Uterus (tissue), 3 donors: ENCODE measurements at regions not wholly inside any gene's neighbourhood (a gene's known extent, or its start where the extent isn't known, plus 50 kb on each side); places are given as distances from the start of the nearest gene placed in this dataset.

Experiments used
- DNase-seq, 2 donors: peaks; one replicate each; pipeline ENCODE4 v3.0.0-alpha.2; 2019 to 2020
- H3K27ac ChIP-seq, 2 donors: fragments of 200-600 bp; sonication (generic); 1 replicate in 1 of 2; 2 replicates in 1 of 2; pipeline ENCODE4 v1.5.1; 2016 to 2018
- H3K27me3 ChIP-seq, 2 donors: fragments of 200-600 bp; sonication (generic); one replicate each; pipeline ENCODE4 v1.5.1; 2018 to 2019; ENCODE audit warnings: control low read depth in 1 of 2
- H3K36me3 ChIP-seq, 2 donors: fragments of 200-600 bp; sonication (generic); one replicate each; pipeline ENCODE4 v1.5.1; 2019; ENCODE audit warnings: control low read depth in 1 of 2
- H3K4me1 ChIP-seq, 2 donors: fragments of 200-600 bp; sonication (generic); one replicate each; pipeline ENCODE4 v1.5.1; 2018 to 2019; ENCODE audit warnings: control low read depth in 1 of 2
- H3K4me3 ChIP-seq, 2 donors: fragments of 200-600 bp; sonication (generic); 1 replicate in 1 of 2; 2 replicates in 1 of 2; pipeline ENCODE4 v1.5.1; 2018 to 2019; ENCODE audit warnings: mild to moderate bottlenecking in 1 of 2
- H3K9me3 ChIP-seq, 2 donors: fragments of 200-600 bp; sonication (generic); one replicate each; pipeline ENCODE4 v1.5.1; 2019; ENCODE audit warnings: control low read depth in 1 of 2
- CTCF ChIP-seq, 4 experiments: fragments of 200-600 bp in 2 of 4; fragments of 450-650 bp in 2 of 4; sonication (generic) in 2 of 4; IDR thresholded peaks; one replicate each; pipeline ENCODE4 v1.5.1; 2016 to 2019; ENCODE audit warnings: antibody characterized with exemption in 4 of 4, mild to moderate bottlenecking in 2 of 4, moderate library complexity in 1 of 4
- POLR2A ChIP-seq, 2 donors: fragments of 450-650 bp; IDR thresholded peaks; one replicate each; pipeline ENCODE4 v1.6.1; 2016; ENCODE audit warnings: antibody characterized with exemption in 2 of 2, mild to moderate bottlenecking in 1 of 2, moderate library complexity in 1 of 2
- intact Hi-C: fragments of 100-400 bp; cut with DNase I; formaldehyde crosslinking; loops from one replicate; pipeline ENCODE4 v1.15.1; 2023; ENCODE audit warnings: low total_unique reads
- donor health status: DM: yes; HTN: yes; CAD: no.

- no peaks in the 10 kb centered on the region for H3K27me3 ChIP-seq
- no peak for DNase-seq
- no peak overlapping the region for H3K4me3 ChIP-seq
- no peaks in the 10 kb centered on the region for H3K36me3 ChIP-seq
- TF ChIP-seq POLR2A (IDR thresholded peaks at IDR 0.05) (no peak), CTCF (IDR thresholded peaks at IDR 0.05) (no peak)
- intact Hi-C loops, result no loop called here
- no peak overlapping the region for H3K27ac ChIP-seq
- H3K4me1 ChIP-seq, result no peaks in the 10 kb centered on the region
- no peaks in the 10 kb centered on the region for H3K9me3 ChIP-seq
Measured at GRCh38 chr9:31023847-31024246, 1360.6 kb upstream of the ACO1 start.

GRCh38 chr9:31027678-31028077, 1356.8 kb upstream of the ACO1 start:
- Histone ChIP-seq H3K36me3 (no peaks in the 10 kb centered on the region), H3K9me3 (no peaks in the 10 kb centered on the region), H3K4me1 (no peaks in the 10 kb centered on the region), H3K4me3 (no peak overlapping the region), H3K27ac (no peak overlapping the region), H3K27me3 (no peaks in the 10 kb centered on the region)
- intact Hi-C loops, result no loop called here
- DNase-seq, result no peak
- TF ChIP-seq POLR2A (IDR thresholded peaks at IDR 0.05), result no peak
- no peak for TF ChIP-seq CTCF (IDR thresholded peaks at IDR 0.05)

GRCh38 chr9:31028137-31028536, 1356.3 kb upstream of the ACO1 start:
- no peak for TF ChIP-seq CTCF (IDR thresholded peaks at IDR 0.05)
- TF ChIP-seq POLR2A (IDR thresholded peaks at IDR 0.05), result no peak
- intact Hi-C loops, result no loop called here
- H3K4me3 ChIP-seq, result no peak overlapping the region
- no peak overlapping the region for H3K27ac ChIP-seq
- no peaks in the 10 kb centered on the region for H3K9me3 ChIP-seq
- no peak for DNase-seq
- H3K4me1 ChIP-seq, result no peaks in the 10 kb centered on the region
- H3K27me3 ChIP-seq, result no peaks in the 10 kb centered on the region
- H3K36me3 ChIP-seq, result no peaks in the 10 kb centered on the region

- H3K36me3 ChIP-seq, result no peaks in the 10 kb centered on the region
- no peak overlapping the region for H3K27ac ChIP-seq
- H3K4me3 ChIP-seq, result no peak overlapping the region
- intact Hi-C loops, result no loop called here
- no peaks in the 10 kb centered on the region for H3K4me1 ChIP-seq
- no peaks in the 10 kb centered on the region for H3K9me3 ChIP-seq
- no peak for TF ChIP-seq POLR2A (IDR thresholded peaks at IDR 0.05)
- no peak for TF ChIP-seq CTCF (IDR thresholded peaks at IDR 0.05)
- DNase-seq, result no peak
- H3K27me3 ChIP-seq, result no peaks in the 10 kb centered on the region
Measured at GRCh38 chr9:31030741-31031202, 1353.7 kb upstream of the ACO1 start.

- H3K36me3 ChIP-seq, result no peaks in the 10 kb centered on the region
- H3K4me1 ChIP-seq, result no peaks in the 10 kb centered on the region
- no peak for DNase-seq
- no peak for TF ChIP-seq CTCF (IDR thresholded peaks at IDR 0.05)
- H3K27me3 ChIP-seq, result no peaks in the 10 kb centered on the region
- no peaks in the 10 kb centered on the region for H3K9me3 ChIP-seq
- no peak overlapping the region for H3K4me3 ChIP-seq
- H3K27ac ChIP-seq, result no peak overlapping the region
- intact Hi-C loops, result no loop called here
Measured at GRCh38 chr9:31032206-31032605, 1352.2 kb upstream of the ACO1 start.
